ENCODE measurements at regions not wholly inside any gene's neighbourhood (a gene's known extent, or its start where the extent isn't known, plus 50 kb on each side); places are given as distances from the start of the nearest gene placed in this dataset.

- DNase-seq (ENCODE audit: low read depth, low spot score): no peak
Measured at GRCh38 chr3:195008816-195009215, 262.1 kb downstream of the XXYLT1 start.

- no peak for DNase-seq (ENCODE audit: low read depth, low spot score)
Measured at GRCh38 chr3:195009616-195010015, 261.3 kb downstream of the XXYLT1 start.

GRCh38 chr3:195010551-195011100, 260.3 kb downstream of the XXYLT1 start:
- no peak for DNase-seq (ENCODE audit: low read depth, low spot score)

- DNase-seq (ENCODE audit: low read depth, low spot score): no peak
Measured at GRCh38 chr3:195011231-195011834, 259.6 kb downstream of the XXYLT1 start.

- DNase-seq (ENCODE audit: low read depth, low spot score): no peak
Measured at GRCh38 chr3:195012100-195012499, 258.9 kb downstream of the XXYLT1 start.

- no peak for DNase-seq (ENCODE audit: low read depth, low spot score)
Measured at GRCh38 chr3:195012571-195012970, 258.4 kb downstream of the XXYLT1 start.

GRCh38 chr3:195013411-195014361, 257.3 kb downstream of the XXYLT1 start:
- no peak for DNase-seq (ENCODE audit: low read depth, low spot score)

GRCh38 chr3:195015021-195015420, 255.9 kb downstream of the XXYLT1 start:
- no peak for DNase-seq (ENCODE audit: low read depth, low spot score)

GRCh38 chr3:195017151-195017550, 253.8 kb downstream of the XXYLT1 start:
- DNase-seq (ENCODE audit: low read depth, low spot score): no peak
